HG02798 (cell line): ENCODE measurements at regions not wholly inside any gene's neighbourhood (a gene's known extent, or its start where the extent isn't known, plus 50 kb on each side); places are given as distances from the start of the nearest gene placed in this dataset.

Experiments
- ATAC-seq: cut with Tn5 transposase; IDR thresholded peaks from one replicate; pipeline ENCODE4 v1.9.1; 2021; ENCODE audit warnings: mild to moderate bottlenecking; ENCODE audit not compliant: unreplicated experiment, poor library complexity

- ATAC-seq, result no peak
These were observed 145.4 kb upstream of the SIX2 start for GRCh38 chr2:45154606-45155155.

GRCh38 chr2:45154144-45154543 lies 144.9 kb upstream of the SIX2 start:
- ATAC-seq, result no peak

GRCh38 chr2:45153121-45153520 lies 143.9 kb upstream of the SIX2 start:
- ATAC-seq, result no peak

GRCh38 chr2:45152691-45153090 lies 143.4 kb upstream of the SIX2 start:
- no peak for ATAC-seq

- ATAC-seq, result no peak
These were observed 136.0 kb upstream of the SIX2 start for GRCh38 chr2:45145073-45145899.

- ATAC-seq, result peak; percentile 59
These were observed 132.9 kb upstream of the SIX2 start for GRCh38 chr2:45141883-45142866.

GRCh38 chr2:45140675-45141074 lies 131.4 kb upstream of the SIX2 start:
- ATAC-seq, result no peak

GRCh38 chr2:45138904-45139303 lies 129.7 kb upstream of the SIX2 start:
- no peak for ATAC-seq

- no peak for ATAC-seq
These were observed 128.9 kb upstream of the SIX2 start for GRCh38 chr2:45137966-45138695.

GRCh38 chr2:45134726-45135125 lies 125.5 kb upstream of the SIX2 start:
- ATAC-seq, result no peak

GRCh38 chr2:45134014-45134413 lies 124.8 kb upstream of the SIX2 start:
- no peak for ATAC-seq

GRCh38 chr2:45132551-45132950 lies 123.3 kb upstream of the SIX2 start:
- ATAC-seq, result no peak

GRCh38 chr2:45131587-45131986 lies 122.3 kb upstream of the SIX2 start:
- ATAC-seq, result no peak

- ATAC-seq, result no peak
These were observed 121.5 kb upstream of the SIX2 start for GRCh38 chr2:45130736-45131135.

- no peak for ATAC-seq
These were observed 119.3 kb upstream of the SIX2 start for GRCh38 chr2:45128580-45128997.

GRCh38 chr2:45127891-45128290 lies 118.6 kb upstream of the SIX2 start:
- no peak for ATAC-seq

GRCh38 chr2:45127321-45127720 lies 118.1 kb upstream of the SIX2 start:
- ATAC-seq, result no peak

- ATAC-seq, result no peak
These were observed 116.0 kb upstream of the SIX2 start for GRCh38 chr2:45125232-45125631.

- no peak for ATAC-seq
These were observed 115.2 kb upstream of the SIX2 start for GRCh38 chr2:45124456-45124855.

- ATAC-seq, result no peak
These were observed 114.4 kb upstream of the SIX2 start for GRCh38 chr2:45123521-45124191.
